Smooth muscle cell (in vitro differentiated cells): ENCODE measurements at regions not wholly inside any gene's neighbourhood (a gene's known extent, or its start where the extent isn't known, plus 50 kb on each side); places are given as distances from the start of the nearest gene placed in this dataset.
"Not testable (repeated sequence)": the region's sequence is repeated elsewhere in the genome, so short reads cannot be mapped to it uniquely, and the experiment has no call there.

Experiments used
- DNase-seq: peaks from one replicate; lab custom pipeline; 2025; ENCODE audit not compliant: unreplicated experiment; lab: John Stamatoyannopoulos, UW
- H2AFZ ChIP-seq: fragments of 200-600 bp; sonication (generic); 2 replicates; pipeline ENCODE4 v1.6.0; 2016; ENCODE audit warnings: antibody characterized with exemption, low read depth, mild to moderate bottlenecking
- H3F3A ChIP-seq: fragments of 200-600 bp; sonication (generic); 2 replicates; pipeline ENCODE4 v1.6.0; 2017; ENCODE audit warnings: antibody characterized with exemption, low read depth
- H3K27ac ChIP-seq: fragments of 200-600 bp; sonication (generic); 2 replicates; pipeline ENCODE4 v1.5.1; 2016; ENCODE audit warnings: low read depth, mild to moderate bottlenecking
- H3K27me3 ChIP-seq: fragments of 200-600 bp; sonication (generic); 2 replicates; pipeline ENCODE4 v1.6.1; 2016; ENCODE audit warnings: low read depth, mild to moderate bottlenecking
- H3K36me3 ChIP-seq: fragments of 200-600 bp; sonication (generic); 2 replicates; pipeline ENCODE4 v1.5.1; 2016; ENCODE audit warnings: low read depth
- H3K4me1 ChIP-seq: fragments of 200-600 bp; sonication (generic); 2 replicates; pipeline ENCODE4 v1.5.1; 2016; ENCODE audit warnings: low read depth
- H3K4me2 ChIP-seq: fragments of 200-600 bp; sonication (generic); 2 replicates; pipeline ENCODE4 v1.6.0; 2016; ENCODE audit warnings: mild to moderate bottlenecking
- H3K4me3 ChIP-seq: fragments of 200-600 bp; sonication (generic); 2 replicates; pipeline ENCODE4 v1.5.1; 2016; ENCODE audit warnings: mild to moderate bottlenecking
- H3K79me2 ChIP-seq: fragments of 200-600 bp; sonication (generic); 2 replicates; pipeline ENCODE4 v1.6.0; 2016; ENCODE audit warnings: low read depth, mild to moderate bottlenecking
- H3K9ac ChIP-seq: fragments of 200-600 bp; sonication (generic); 2 replicates; pipeline ENCODE4 v1.6.0; 2016; ENCODE audit warnings: low read depth
- H3K9me3 ChIP-seq: fragments of 200-600 bp; sonication (generic); replicated peaks from 2 replicates; pipeline ENCODE4 v1.5.1; 2016; ENCODE audit warnings: low read depth
- H4K20me1 ChIP-seq: fragments of 200-600 bp; sonication (generic); 2 replicates; pipeline ENCODE4 v1.6.0; 2016; ENCODE audit warnings: low read depth
- CTCF ChIP-seq: fragments of 200-600 bp; sonication (generic); IDR thresholded peaks from 2 replicates; pipeline ENCODE4 v1.5.1; 2017; ENCODE audit warnings: borderline replicate concordance, mild to moderate bottlenecking, antibody characterized with exemption; ENCODE audit not compliant: insufficient read depth, poor library complexity, severe bottlenecking
- WGBS: methylation state at CpG from one replicate; pipeline ENCODE4 v1.1.7; 2016; ENCODE audit warnings: low lambda C conversion rate; 5-methylcytosine and 5-hydroxymethylcytosine counted together

GRCh38 chr2:217593732-217594131, 409.1 kb downstream of the TNS1 start:
- DNase-seq, result no peak
- TF ChIP-seq CTCF, result no peak

DNA sequence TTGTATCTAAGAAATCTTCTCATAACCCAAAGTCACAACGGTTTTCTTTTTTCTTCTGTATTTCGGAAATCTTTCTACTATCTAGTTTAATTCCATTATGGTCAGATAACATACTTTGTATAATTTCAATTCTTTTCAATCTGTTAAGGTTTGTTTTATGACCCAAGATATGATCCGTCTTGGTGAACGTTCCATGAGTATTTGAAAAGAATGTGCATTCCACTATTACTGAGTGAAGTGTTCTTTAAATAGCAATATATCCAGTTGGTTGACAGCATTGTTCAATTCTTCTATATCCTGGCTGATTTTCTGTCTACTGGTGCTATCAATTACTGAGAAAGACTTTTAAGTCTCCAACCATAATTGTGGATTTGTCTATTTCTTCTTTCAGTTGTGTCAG, 414.5 kb downstream of the TNS1 start:
- H2AFZ ChIP-seq, result no peak overlapping the region
- no peaks in the 10 kb centered on the region for H3F3A ChIP-seq
- no peaks in the 10 kb centered on the region for H3K27me3 ChIP-seq
- no peaks in the 10 kb centered on the region for H3K9me3 ChIP-seq
- no peaks in the 10 kb centered on the region for H3K4me1 ChIP-seq
- H3K36me3 ChIP-seq, result no peaks in the 10 kb centered on the region
- no peak for TF ChIP-seq CTCF
- no peak overlapping the region for H3K4me3 ChIP-seq
- H3K9ac ChIP-seq, result no peak overlapping the region
- H3K4me2 ChIP-seq, result no peak overlapping the region
- no peaks in the 10 kb centered on the region for H3K79me2 ChIP-seq
- no peak overlapping the region for H3K27ac ChIP-seq
- no peak for DNase-seq
- 68% methylated on average over 4 of the region's 4 CpGs for WGBS
- no peaks in the 10 kb centered on the region for H4K20me1 ChIP-seq

More at GRCh38 chr2:217593732-217594131, 409.1 kb downstream of the TNS1 start:
- Histone ChIP-seq H3K4me2 (no peak overlapping the region), H3K9ac (no peak overlapping the region), H4K20me1 (no peaks in the 10 kb centered on the region), H2AFZ (no peak overlapping the region), H3K36me3 (no peaks in the 10 kb centered on the region), H3K9me3 (no peaks in the 10 kb centered on the region), H3K79me2 (no peaks in the 10 kb centered on the region), H3F3A (no peaks in the 10 kb centered on the region), H3K27ac (no peak overlapping the region), H3K4me3 (no peak overlapping the region), H3K4me1 (no peaks in the 10 kb centered on the region), H3K27me3 (no peaks in the 10 kb centered on the region)
- 67% methylated on average over 4 of the region's 4 CpGs for WGBS

DNA sequence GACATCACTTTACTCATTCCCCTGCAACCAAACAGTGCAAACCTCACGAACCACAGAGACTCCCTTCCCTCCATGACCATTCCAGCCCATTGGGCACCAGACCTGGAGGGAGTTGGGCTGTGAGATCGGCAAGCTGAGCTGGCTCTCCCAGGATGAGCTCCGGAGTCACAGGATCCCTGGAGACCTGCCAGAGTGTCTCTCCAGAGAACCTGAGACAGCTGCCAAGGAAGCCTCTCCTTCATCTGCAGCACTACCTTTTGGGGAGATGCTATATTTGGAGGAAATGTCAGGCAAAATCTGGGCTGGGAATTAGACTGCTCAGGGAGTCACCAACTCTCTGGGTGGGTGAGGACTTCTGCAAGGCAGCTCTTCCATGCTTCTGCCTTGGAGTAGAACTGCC, 417.4 kb downstream of the TNS1 start:
- Histone ChIP-seq H3K27ac (no peak overlapping the region), H3K9ac (no peak overlapping the region), H3K4me2 (no peak overlapping the region), H3K9me3 (no peaks in the 10 kb centered on the region), H3K79me2 (no peaks in the 10 kb centered on the region), H3K4me3 (no peak overlapping the region), H3F3A (no peaks in the 10 kb centered on the region), H3K36me3 (no peaks in the 10 kb centered on the region), H4K20me1 (no peaks in the 10 kb centered on the region), H2AFZ (no peak overlapping the region), H3K4me1 (peaks cover 3% of the 10 kb centered on the region), H3K27me3 (no peaks in the 10 kb centered on the region)
- no peak for TF ChIP-seq CTCF
- DNase-seq, result no peak
- WGBS, result 88% methylated on average over 3 of the region's 3 CpGs

DNA sequence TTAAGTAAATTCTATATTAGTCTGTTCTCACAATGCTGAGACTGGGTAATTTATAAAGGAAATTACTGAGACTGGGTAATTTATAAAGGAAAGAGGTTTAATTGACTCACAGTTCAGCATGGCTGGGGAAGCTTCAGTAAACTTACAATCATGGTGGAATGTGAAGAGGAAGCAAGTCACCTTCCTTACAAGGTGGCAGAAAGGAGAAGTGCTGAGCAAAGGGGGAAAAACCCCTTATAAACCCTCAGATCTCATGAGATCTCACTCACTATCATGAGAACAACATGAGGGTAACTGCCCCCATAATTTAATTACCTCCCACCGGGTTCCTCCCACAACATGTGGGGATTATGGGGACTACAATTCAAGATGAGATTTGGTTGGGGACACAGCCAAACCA, 422.4 kb downstream of the TNS1 start:
- H3K4me3 ChIP-seq, H3K79me2 ChIP-seq, H3K27ac ChIP-seq, H3K36me3 ChIP-seq, H3K4me2 ChIP-seq, H3K4me1 ChIP-seq, H3K9ac ChIP-seq, H3K9me3 ChIP-seq, H3K27me3 ChIP-seq, H3F3A ChIP-seq, H4K20me1 ChIP-seq, H2AFZ ChIP-seq, DNase-seq: not testable (repeated sequence)
- WGBS, result 92% methylated on average over 1 of the region's 1 CpG
